Epithelial cell of esophagus (primary cell): ENCODE measurements at regions not wholly inside any gene's neighbourhood (a gene's known extent, or its start where the extent isn't known, plus 50 kb on each side); places are given as distances from the start of the nearest gene placed in this dataset.

ENCODE experiments used
- DNase-seq: peaks from one replicate; pipeline ENCODE4 v3.0.0; 2010; ENCODE audit warnings: low read depth
- H3K4me3 ChIP-seq: 2 replicates; pipeline ENCODE4 v1.5.1; 2011; ENCODE audit warnings: mild to moderate bottlenecking, low read length, control low read depth
- TF ChIP-seq, protein P1 (sequence below): IDR thresholded peaks from 2 replicates; pipeline ENCODE4 v1.5.1; 2011; ENCODE audit warnings: low read depth, mild to moderate bottlenecking, low read length, control low read depth, inconsistent platforms; ENCODE audit not compliant: insufficient read depth; ENCODE audit errors: missing control alignments

DNA sequence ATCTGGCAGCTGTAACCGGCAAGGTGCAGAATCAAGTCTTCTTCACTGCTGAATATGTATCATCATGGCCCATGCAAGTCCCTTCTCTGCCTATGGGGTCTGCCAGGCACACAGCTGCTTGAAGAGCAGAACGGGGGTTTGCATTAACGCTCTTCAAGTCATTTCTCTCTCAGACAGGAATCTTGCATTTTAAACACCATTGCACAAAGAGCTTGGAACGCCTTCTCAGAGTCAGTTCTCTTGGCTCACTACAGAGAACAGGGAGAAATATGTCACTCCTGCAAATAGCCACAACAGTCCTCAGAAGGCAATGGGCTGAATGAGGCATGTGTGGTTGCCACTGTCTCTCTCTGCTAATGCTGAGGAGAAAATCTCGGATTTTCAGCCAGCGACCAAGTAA lies 2173.5 kb upstream of the PIK3C3 start:
- no peak overlapping the region for H3K4me3 ChIP-seq
- TF ChIP-seq, protein P1, sequence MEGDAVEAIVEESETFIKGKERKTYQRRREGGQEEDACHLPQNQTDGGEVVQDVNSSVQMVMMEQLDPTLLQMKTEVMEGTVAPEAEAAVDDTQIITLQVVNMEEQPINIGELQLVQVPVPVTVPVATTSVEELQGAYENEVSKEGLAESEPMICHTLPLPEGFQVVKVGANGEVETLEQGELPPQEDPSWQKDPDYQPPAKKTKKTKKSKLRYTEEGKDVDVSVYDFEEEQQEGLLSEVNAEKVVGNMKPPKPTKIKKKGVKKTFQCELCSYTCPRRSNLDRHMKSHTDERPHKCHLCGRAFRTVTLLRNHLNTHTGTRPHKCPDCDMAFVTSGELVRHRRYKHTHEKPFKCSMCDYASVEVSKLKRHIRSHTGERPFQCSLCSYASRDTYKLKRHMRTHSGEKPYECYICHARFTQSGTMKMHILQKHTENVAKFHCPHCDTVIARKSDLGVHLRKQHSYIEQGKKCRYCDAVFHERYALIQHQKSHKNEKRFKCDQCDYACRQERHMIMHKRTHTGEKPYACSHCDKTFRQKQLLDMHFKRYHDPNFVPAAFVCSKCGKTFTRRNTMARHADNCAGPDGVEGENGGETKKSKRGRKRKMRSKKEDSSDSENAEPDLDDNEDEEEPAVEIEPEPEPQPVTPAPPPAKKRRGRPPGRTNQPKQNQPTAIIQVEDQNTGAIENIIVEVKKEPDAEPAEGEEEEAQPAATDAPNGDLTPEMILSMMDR = no peak
- no peak for DNase-seq

DNA sequence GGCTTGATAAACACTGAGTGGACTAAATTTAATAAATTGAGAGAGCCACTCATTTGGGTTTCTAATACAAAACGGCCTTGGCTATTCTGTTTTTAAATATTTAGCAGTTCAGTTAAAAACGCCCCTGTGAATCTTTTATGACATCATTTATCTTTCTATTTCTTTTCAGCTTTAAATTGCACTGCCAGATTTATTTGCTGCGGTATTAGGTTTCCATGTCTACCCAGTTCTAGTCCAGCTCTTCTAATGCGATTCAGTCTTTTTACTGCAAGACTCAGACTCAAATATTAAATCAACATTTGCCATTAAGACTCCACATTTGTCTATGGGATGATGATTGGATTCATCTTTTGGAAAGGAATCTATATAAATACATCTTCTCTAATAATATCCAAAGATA lies 2174.3 kb upstream of the PIK3C3 start:
- no peak for DNase-seq
- TF ChIP-seq, protein P1 = no peak

DNA sequence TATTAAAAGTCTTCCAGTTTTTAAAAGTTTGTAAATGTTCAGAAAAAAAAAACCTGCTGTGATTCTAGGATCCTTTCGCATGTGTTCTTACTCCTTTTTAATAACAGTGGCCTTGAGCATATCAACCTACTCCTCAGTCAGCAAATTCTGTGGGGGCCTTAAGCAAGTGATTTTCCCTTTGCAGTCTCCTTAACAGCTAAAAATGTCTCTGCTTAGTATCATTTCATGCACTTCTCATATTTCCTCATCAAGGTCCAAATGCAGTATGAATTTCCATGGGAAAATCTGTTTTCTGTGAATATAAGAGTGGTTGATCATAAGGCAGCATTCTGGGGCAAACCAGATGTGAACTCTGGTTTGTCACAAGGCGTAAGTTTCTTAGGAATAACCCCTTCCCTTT lies 2175.1 kb upstream of the PIK3C3 start:
- no peak for DNase-seq
- H3K4me3 ChIP-seq = no peak overlapping the region
- TF ChIP-seq, protein P1 = no peak

More for the DNA sequence above, 2174.3 kb upstream of the PIK3C3 start:
- H3K4me3 ChIP-seq = no peak overlapping the region

DNA sequence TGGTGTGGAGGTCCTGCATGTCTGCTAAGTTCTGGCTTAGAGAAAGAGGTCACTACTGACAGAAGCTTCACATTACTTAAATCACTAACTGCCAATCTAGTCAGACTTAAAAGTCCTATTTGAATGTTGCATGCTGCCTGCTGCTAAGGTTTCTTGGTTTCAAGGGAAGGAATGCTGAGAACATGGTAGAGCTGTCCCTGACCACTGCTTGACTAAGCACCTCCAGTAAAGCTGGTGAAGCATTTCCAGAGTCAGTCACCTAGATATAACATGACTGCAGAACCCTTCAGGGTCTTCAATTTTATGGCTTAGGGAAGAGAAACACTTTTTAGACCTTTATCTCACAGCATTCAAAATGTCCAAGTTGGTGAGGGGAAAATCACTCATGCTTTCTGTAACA lies 2178.3 kb upstream of the PIK3C3 start:
- no peak for DNase-seq
- H3K4me3 ChIP-seq = no peak overlapping the region
- TF ChIP-seq, protein P1 = no peak

DNA sequence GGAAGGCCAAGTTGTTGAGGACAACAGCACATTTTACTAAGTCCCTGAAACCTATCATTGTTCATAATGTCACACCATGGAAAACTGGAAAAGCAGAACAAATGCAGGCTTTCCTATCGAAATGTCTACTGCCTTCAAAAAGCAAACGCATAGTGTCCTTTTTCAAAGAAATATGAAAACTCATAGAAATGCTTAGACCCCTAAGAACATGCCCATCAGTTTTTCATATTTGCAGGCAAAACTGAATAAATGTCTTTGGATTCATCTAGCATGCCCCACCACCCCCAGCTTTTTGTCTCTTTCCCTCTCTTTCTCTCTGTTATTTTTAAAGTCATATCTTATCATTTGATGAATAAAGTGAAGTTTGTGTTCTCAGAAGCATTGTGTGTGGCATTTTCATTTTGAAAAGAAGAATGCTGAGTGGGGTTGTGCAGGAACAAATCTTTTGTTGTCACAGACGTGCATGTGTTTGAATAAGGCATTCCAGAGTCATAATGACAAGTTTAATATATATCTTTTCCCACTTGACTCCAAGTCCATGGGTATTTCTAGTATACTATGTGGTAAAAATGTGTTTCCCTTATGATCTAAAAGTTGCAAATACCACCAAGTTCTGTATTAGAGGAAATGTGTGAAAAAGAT lies 2180.0 kb upstream of the PIK3C3 start:
- H3K4me3 ChIP-seq = no peak overlapping the region
- no peak for DNase-seq
- TF ChIP-seq, protein P1 = no peak

DNA sequence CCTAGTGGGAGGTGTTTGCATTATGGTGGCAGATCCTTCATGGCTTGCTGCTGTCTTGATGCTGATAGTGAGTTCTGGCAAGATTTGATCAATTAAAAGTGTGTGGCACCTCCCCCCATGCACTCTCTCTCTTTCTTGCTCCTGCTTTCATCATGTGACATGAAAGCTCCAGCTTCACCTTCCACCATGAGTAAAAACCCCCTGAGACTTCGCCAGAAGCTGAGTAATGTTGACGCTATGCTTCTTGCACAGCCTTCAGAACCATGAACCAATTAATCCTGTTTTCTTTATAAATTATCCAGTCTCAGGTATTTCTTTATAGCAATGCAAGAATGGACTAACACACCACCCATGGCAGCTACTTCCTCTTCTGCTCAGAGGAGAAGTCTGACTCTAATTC lies 2181.4 kb upstream of the PIK3C3 start:
- no peak overlapping the region for H3K4me3 ChIP-seq
- TF ChIP-seq, protein P1 = no peak
- DNase-seq = no peak
